SK-MEL-5 (cell line): ENCODE measurements at regions not wholly inside any gene's neighbourhood (a gene's known extent, or its start where the extent isn't known, plus 50 kb on each side); places are given as distances from the start of the nearest gene placed in this dataset.

Experiments
- DNase-seq: peaks from one replicate; pipeline ENCODE4 v3.0.0-alpha.2; 2016; ENCODE audit warnings: low read depth, low spot score
- in situ Hi-C: cut with HindIII; loops from 2 replicates; pipeline ENCODE4 v1.10.0; 2016; ENCODE audit warnings: low sequenced_read_pairs, high pct_unique_total_duplicates, low pct_unique_long_range_greater_than_20kb

DNA sequence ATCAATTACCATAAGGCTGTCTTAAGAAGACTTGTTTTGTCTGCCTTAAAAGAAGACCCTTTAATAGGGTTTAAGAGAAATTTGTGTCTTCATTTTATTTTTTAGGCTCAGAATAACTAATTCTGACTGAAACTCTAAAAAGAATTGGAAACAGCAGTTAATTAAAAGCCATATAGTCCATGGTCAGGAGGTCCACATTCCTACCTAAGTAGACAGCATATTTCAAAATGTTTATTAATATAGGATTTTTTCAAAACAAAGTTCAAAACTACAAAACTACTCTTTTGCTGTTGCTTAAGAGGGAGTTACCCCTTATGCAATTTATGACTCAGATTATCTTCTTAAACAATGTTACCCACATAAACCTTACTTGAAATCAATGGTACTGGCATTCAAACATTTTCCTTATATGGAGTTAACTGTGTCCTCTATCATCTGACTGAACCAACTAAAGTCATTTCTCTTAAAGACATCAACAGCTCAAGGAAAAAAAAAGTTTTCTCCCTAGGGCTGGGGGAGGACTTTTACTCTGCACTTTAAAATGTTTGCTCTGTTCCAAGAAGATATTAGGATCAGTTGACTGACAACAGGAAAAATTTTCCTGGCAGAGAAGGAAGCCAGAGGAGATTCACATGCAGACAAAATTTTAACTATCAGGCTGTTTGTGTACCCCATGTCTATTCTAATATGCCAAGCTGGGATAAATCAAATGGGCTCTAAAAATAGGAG lies 56.8 kb upstream of the NANOGP8 start:
- peak; percentile 36 for DNase-seq

DNA sequence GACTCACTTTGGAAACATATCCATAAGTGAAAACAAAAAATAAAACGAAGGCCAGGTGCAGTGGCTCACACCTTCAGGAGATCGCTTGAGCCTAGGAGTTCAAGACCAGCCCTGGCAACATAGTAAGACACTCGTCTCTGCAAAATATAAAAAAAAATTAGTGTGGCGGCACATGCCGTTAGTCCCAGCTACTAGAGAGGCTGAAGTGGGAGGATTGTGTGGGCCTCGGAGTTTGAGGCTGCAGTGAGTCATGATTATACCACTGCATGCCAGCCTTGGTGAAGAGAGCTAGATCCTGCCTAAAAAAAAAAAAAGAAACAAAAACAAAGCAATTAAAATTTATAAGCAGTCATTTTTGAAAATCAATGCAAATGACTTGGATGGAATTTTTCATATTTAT lies 54.7 kb upstream of the NANOGP8 start:
- in situ Hi-C loops = no loop called here
- DNase-seq = no peak

More for the DNA sequence above, 56.8 kb upstream of the NANOGP8 start:
- in situ Hi-C loops = no loop called here

DNA sequence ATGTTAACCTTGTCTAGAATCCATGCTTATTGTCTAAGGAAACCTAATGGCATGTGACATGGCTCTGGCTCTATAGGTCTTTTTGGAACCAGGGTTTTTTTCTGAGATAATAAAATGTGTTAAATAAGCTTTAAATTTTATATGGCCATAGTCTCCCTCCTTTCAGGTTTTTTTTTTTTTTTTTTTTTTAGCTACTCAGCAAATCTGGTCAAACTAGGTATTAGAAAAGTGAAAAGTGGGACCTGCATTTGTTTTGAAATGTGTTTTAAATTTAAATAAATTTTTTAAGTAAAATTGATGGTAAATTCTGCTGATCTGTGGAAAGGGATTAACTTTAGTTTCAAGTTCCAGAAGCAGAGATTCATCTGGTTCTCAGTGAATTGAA lies 52.1 kb upstream of the NANOGP8 start:
- no peak for DNase-seq
- in situ Hi-C loops = no loop called here

DNA sequence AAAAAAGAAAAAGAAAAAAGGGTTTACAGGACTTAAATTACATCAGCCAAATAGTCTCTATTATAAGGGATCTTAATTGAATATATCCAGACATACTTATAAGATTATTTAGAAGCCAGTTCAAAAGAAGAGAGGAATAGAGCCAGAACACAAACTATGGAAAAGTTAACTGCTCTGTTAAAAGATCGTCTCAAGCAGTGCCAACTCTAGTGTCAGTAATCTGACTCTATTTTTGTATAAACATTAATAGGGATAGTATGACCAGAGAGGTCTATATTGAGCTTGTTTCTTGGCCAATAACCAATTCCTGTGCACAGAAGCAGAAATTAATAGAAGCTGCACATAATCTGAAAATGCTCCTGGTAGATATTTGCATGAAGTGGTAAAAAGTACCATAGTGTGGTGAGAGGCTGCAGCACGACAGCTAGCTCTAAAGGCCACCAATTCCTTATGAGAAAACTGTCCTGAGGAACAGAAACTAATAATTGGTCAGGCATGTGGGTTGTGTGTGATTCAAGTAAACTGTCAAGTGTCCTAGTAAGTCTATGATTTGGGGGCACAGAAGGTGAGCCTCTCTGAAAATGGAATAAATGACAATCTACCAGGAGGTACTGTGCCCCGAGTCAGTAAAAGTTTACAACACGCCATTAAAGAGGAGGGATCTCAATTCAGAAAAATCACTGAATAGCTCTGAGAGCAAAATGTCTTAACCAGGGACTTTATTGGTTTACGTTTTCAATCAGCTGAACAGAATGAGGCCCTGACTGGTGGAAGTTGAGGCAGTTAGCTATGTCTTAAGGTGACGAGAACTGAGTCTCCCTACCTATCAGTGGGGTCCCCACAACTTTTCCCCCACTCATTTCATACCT lies 51.5 kb upstream of the NANOGP8 start:
- in situ Hi-C loops = no loop called here

More for the DNA sequence above, 51.5 kb upstream of the NANOGP8 start:
- no peak for DNase-seq
